Transverse colon (tissue), 4 donors: ENCODE measurements at regions not wholly inside any gene's neighbourhood (a gene's known extent, or its start where the extent isn't known, plus 50 kb on each side); places are given as distances from the start of the nearest gene placed in this dataset.

Experiments
- DNase-seq: peaks from one replicate; pipeline ENCODE4 v3.0.0-alpha.2; 2019
- H3K27ac ChIP-seq, 4 donors: fragments of 200-600 bp; sonication (generic); 2 replicates each; pipeline ENCODE4 v1.5.1; 2016 to 2018; ENCODE audit warnings: inconsistent platforms in 4 of 4
- H3K27me3 ChIP-seq: fragments of 200-600 bp; sonication (generic); 2 replicates; pipeline ENCODE4 v1.5.1; 2017; ENCODE audit warnings: inconsistent platforms
- H3K36me3 ChIP-seq, 4 donors: fragments of 200-600 bp; sonication (generic); 2 replicates each; pipeline ENCODE4 v1.5.1; 2017 to 2019; ENCODE audit warnings: inconsistent platforms in 4 of 4
- H3K4me1 ChIP-seq, 4 donors: fragments of 200-600 bp; sonication (generic); 2 replicates each; pipeline ENCODE4 v1.5.1; 2017 to 2020; ENCODE audit warnings: inconsistent platforms in 4 of 4
- H3K4me3 ChIP-seq, 4 donors: fragments of 200-600 bp; sonication (generic); 1 replicate in 1 of 4; 2 replicates in 3 of 4; pipeline versions ENCODE4 v1.5.1 to v1.6.1; 2017 to 2019; ENCODE audit warnings: inconsistent platforms in 4 of 4
- H3K9me3 ChIP-seq, 2 donors: fragments of 200-600 bp; sonication (generic); 2 replicates each; pipeline ENCODE4 v1.5.1; 2017 to 2019; ENCODE audit warnings: inconsistent platforms in 2 of 2
- EP300 ChIP-seq: sonication (generic); formaldehyde crosslinking; IDR thresholded peaks from one replicate; pipeline ENCODE4 v1.6.1; 2017; ENCODE audit warnings: antibody characterized with exemption, low read depth
- POLR2A ChIP-seq: fragments of 450-650 bp; IDR thresholded peaks from one replicate; pipeline ENCODE4 v1.6.1; 2016; ENCODE audit warnings: antibody characterized with exemption, mild to moderate bottlenecking, moderate library complexity
- POLR2AphosphoS5 ChIP-seq, 3 donors: sonication (generic); formaldehyde crosslinking; IDR thresholded peaks; one replicate each; pipeline ENCODE4 v1.6.1; 2016; ENCODE audit warnings: antibody characterized with exemption in 3 of 3
- WGBS, 2 donors: methylation state at CpG; one replicate each; pipeline ENCODE4 v1.1.5; 2018; ENCODE audit warnings: low coverage in 1 of 2; 5-methylcytosine and 5-hydroxymethylcytosine counted together
- in situ Hi-C, 4 donors: fragments of 200-750 bp; cut with MboI; loops; one replicate each; pipeline versions ENCODE4 v1.15.0 to v1.15.1; 2017; ENCODE audit warnings: low sequenced_read_pairs in 3 of 4, low pct_ligation_motif_present in 1 of 4, low pct_unique_long_range_greater_than_20kb in 1 of 4
- intact Hi-C: fragments of 100-400 bp; cut with DNase I; formaldehyde crosslinking; loops from one replicate; pipeline ENCODE4 v1.15.1; 2023; ENCODE audit warnings: low total_unique reads
- TF ChIP-seq, protein P1 (sequence below), 5 experiments: fragments of 200-600 bp in 3 of 5; fragments of 450-650 bp in 2 of 5; sonication (generic) in 3 of 5; IDR thresholded peaks; 1 replicate in 2 of 5; 2 replicates in 3 of 5; pipeline ENCODE4 v1.5.1; 2016 to 2017; ENCODE audit warnings: antibody characterized with exemption in 5 of 5, inconsistent platforms in 3 of 5, mild to moderate bottlenecking in 2 of 5, moderate library complexity in 1 of 5

DNA sequence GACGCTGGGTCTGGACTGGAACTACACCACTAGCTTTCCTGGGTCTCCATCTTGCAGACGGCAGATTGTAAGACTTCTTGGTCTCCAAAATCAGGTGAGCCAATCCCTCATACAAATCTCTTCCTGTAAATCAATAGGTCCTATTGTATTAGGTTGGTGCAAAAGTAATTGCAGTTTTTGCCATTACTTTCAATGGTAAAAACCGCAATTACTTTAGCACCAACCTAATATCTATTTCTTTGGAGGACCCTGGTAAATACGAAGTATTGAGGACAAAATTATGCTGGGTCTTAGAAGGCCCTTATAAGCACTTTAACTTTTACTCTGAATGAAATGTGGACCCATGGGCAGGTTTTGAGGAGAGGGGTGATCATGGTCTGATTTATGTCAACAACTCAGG lies 330.6 kb upstream of the C16orf82 start:
- no peaks in the 10 kb centered on the region for H3K27me3 ChIP-seq
- no peak for DNase-seq
- intact Hi-C loops (no loop called here), in situ Hi-C loops (no loop called here)
- TF ChIP-seq POLR2AphosphoS5 (IDR thresholded peaks at IDR 0.05), result no peak
- TF ChIP-seq, protein P1, sequence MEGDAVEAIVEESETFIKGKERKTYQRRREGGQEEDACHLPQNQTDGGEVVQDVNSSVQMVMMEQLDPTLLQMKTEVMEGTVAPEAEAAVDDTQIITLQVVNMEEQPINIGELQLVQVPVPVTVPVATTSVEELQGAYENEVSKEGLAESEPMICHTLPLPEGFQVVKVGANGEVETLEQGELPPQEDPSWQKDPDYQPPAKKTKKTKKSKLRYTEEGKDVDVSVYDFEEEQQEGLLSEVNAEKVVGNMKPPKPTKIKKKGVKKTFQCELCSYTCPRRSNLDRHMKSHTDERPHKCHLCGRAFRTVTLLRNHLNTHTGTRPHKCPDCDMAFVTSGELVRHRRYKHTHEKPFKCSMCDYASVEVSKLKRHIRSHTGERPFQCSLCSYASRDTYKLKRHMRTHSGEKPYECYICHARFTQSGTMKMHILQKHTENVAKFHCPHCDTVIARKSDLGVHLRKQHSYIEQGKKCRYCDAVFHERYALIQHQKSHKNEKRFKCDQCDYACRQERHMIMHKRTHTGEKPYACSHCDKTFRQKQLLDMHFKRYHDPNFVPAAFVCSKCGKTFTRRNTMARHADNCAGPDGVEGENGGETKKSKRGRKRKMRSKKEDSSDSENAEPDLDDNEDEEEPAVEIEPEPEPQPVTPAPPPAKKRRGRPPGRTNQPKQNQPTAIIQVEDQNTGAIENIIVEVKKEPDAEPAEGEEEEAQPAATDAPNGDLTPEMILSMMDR (IDR thresholded peaks at IDR 0.05), result no peak
- TF ChIP-seq POLR2A, result no peak
- no peak for TF ChIP-seq EP300
- no peak overlapping the region for H3K27ac ChIP-seq
- H3K36me3 ChIP-seq, result no peaks in the 10 kb centered on the region
- no peaks in the 10 kb centered on the region for H3K9me3 ChIP-seq
- H3K4me1 ChIP-seq, result no peaks in the 10 kb centered on the region
- 85 to 93% methylated on average over 3 to 4 of the region's 4 CpGs for WGBS, 2 donors
- no peak overlapping the region for H3K4me3 ChIP-seq

DNA sequence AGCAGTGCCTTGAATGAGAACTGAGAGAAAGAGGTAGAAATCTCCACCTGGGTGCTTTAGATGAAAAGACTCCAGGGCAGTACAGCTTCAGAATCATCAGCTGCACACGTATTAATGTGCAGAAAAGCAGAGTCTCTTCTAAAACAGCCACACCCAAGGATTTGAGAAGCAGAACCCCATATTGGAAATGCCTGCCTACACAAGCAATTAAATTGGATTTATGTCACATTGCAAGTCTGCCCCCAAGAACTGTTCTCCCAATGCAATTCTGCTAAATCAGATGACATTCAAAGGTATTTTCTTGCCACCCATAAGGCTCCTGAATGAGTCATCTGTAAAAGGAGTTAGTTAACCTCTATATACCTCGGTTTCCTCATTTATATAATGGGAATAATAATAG lies 326.0 kb upstream of the C16orf82 start:
- Histone ChIP-seq H3K27me3 (no peaks in the 10 kb centered on the region), H3K9me3 (no peaks in the 10 kb centered on the region), H3K4me1 (no peaks in the 10 kb centered on the region), H3K36me3 (no peaks in the 10 kb centered on the region), H3K4me3 (no peak overlapping the region), H3K27ac (no peak overlapping the region)
- DNase-seq, result no peak
- TF ChIP-seq, protein P1 (IDR thresholded peaks at IDR 0.05), result no peak
- no peak for TF ChIP-seq POLR2AphosphoS5 (IDR thresholded peaks at IDR 0.05)
- TF ChIP-seq POLR2A, result no peak
- TF ChIP-seq EP300, result no peak
- WGBS, 2 donors, result 60 to 78% methylated on average over 1 to 2 of the region's 2 CpGs
- in situ Hi-C loops (no loop called here), intact Hi-C loops (no loop called here)

DNA sequence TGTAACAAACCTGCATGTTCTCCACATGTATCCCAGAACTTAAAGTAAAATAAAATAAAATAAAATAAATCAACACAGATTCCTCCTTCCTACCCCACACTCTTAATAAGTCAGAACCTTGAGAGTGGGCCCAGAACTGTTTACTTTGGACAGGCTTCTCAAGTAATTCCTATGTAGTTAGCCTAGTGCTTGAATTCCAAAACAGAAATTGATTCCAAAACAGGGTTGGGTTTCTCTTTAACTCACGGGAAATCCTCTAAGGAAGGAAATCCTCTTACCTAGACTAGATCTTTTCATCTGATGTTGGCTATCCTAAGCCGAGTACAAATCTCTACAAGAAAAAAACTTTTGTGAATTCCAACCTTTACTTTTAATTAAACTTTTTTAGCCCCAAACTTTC lies 324.7 kb upstream of the C16orf82 start:
- no peaks in the 10 kb centered on the region for H3K9me3 ChIP-seq
- DNase-seq, result no peak
- intact Hi-C loops, result no loop called here
- H3K4me3 ChIP-seq, result no peak overlapping the region
- WGBS, 2 donors, result 40 to 45% methylated on average over 2 of the region's 2 CpGs
- H3K27me3 ChIP-seq, result no peaks in the 10 kb centered on the region
- H3K4me1 ChIP-seq, result no peaks in the 10 kb centered on the region
- no peak overlapping the region for H3K27ac ChIP-seq
- no peak for TF ChIP-seq POLR2AphosphoS5 (IDR thresholded peaks at IDR 0.05)
- TF ChIP-seq EP300, result no peak
- TF ChIP-seq, protein P1 (IDR thresholded peaks at IDR 0.05), result no peak
- no peak for TF ChIP-seq POLR2A
- H3K36me3 ChIP-seq, result no peaks in the 10 kb centered on the region
- in situ Hi-C loops, result no loop called here

DNA sequence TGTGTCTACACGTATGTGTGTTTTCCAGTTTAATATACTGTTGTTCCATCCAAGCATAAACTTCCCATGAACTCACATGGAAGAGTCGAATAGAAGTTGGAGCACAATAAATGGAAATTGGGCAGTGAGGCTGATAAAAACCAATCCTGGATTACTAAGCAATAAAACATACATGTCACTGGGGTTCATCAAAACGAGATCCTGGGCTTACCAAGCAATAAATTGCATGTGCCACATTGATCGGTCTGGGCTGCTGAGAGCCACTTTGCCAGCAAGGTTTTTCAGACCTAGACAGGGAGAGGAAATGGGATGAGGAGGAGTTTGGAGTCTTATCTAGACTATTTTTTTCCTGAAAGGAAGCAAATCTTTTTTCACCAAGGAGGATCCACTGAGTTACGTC lies 322.3 kb upstream of the C16orf82 start:
- in situ Hi-C loops (no loop called here), intact Hi-C loops (no loop called here)
- WGBS, 2 donors, result 40 to 51% methylated on average over 3 to 5 of the region's 5 CpGs

More for the DNA sequence above, 322.3 kb upstream of the C16orf82 start:
- Histone ChIP-seq H3K4me3 (no peak overlapping the region), H3K9me3 (no peaks in the 10 kb centered on the region), H3K27ac (no peak overlapping the region), H3K27me3 (no peaks in the 10 kb centered on the region), H3K36me3 (no peaks in the 10 kb centered on the region), H3K4me1 (no peaks in the 10 kb centered on the region)
- DNase-seq, result no peak
- TF ChIP-seq POLR2AphosphoS5 (IDR thresholded peaks at IDR 0.05) (no peak), POLR2A (no peak), EP300 (no peak)
- TF ChIP-seq, protein P1 (IDR thresholded peaks at IDR 0.05), result no peak
